HCT116 (cell line): ENCODE measurements at regions not wholly inside any gene's neighbourhood (a gene's known extent, or its start where the extent isn't known, plus 50 kb on each side); places are given as distances from the start of the nearest gene placed in this dataset.

Experiments
- ATAC-seq: fragments of 200-7000 bp; cut with Tn5 transposase; 2 replicates; pipeline ENCODE4 v1.9.1; 2020; ENCODE audit warnings: mild to moderate bottlenecking, moderate library complexity
- BruUV-seq: library from RNA; stranded (reverse); fragments of 400-500 nt; replicated peaks from 2 replicates; lab custom pipeline; 2021; lab: Mats Ljungman, UMichigan
- CTCF ChIA-PET: fragments of 300-600 bp; sonication (Branson Sonifier 250); formaldehyde crosslinking; loops from one replicate; lab custom pipeline; 2021; ENCODE audit warnings: antibody characterized with exemption; lab: Charles Lee
- POLR2A ChIA-PET: fragments of 300-600, 350-600 bp; sonication (Branson Sonifier 250); formaldehyde crosslinking; loops from one replicate; lab custom pipeline; 2021; ENCODE audit warnings: antibody characterized with exemption; lab: Charles Lee
- RAD21 ChIA-PET, 2 experiments: fragments of 300-600 bp; sonication (Branson Sonifier 250); formaldehyde crosslinking; loops; one replicate each; lab custom pipeline; 2023; ENCODE audit warnings: low total read pairs in 2 of 2; ENCODE audit not compliant: uncharacterized antibody in 2 of 2, unreplicated experiment in 2 of 2, low non-redundant PET in 1 of 2; lab: Charles Lee
- DNase-seq: peaks from one replicate; pipeline ENCODE4 v3.0.0-alpha.2; 2010; ENCODE audit warnings: low read depth, low spot score
- H2AFZ ChIP-seq: fragments of 200-600 bp; shearing (Covaris generic), sonication (generic); 2 replicates; pipeline ENCODE4 v1.6.1; 2017; ENCODE audit warnings: low read depth, mixed run types, mixed read lengths, antibody characterized with exemption, low read length; ENCODE audit not compliant: poor library complexity, severe bottlenecking
- H3K27ac ChIP-seq: 2 replicates; pipeline ENCODE4 v1.5.1; 2012; ENCODE audit warnings: low read depth, low read length
- H3K27me3 ChIP-seq: fragments of 200-600 bp; sonication (generic); 2 replicates; pipeline ENCODE4 v1.6.1; 2016; ENCODE audit warnings: mixed run types, low read length, mixed read lengths; ENCODE audit not compliant: insufficient read depth
- H3K36me3 ChIP-seq, 2 experiments: fragments of 200-500 bp in 1 of 2; fragments of 200-600 bp in 1 of 2; sonication (Bioruptor generic) in 1 of 2; sonication (generic) in 1 of 2; 2 replicates each; pipeline versions ENCODE4 v1.5.1 to v1.6.1; 2014 to 2016; ENCODE audit warnings: low read length in 2 of 2, inconsistent platforms in 1 of 2, mixed read lengths in 1 of 2, mixed run types in 1 of 2; ENCODE audit not compliant: insufficient read depth in 2 of 2, control insufficient read depth in 1 of 2
- H3K4me1 ChIP-seq, 2 experiments: fragments of 200-600 bp in 1 of 2; sonication (generic) in 1 of 2; 2 replicates each; pipeline versions ENCODE4 v1.5.1 to v1.6.1; 2012 to 2017; ENCODE audit warnings: low read length in 2 of 2, inconsistent platforms in 1 of 2, mild to moderate bottlenecking in 1 of 2, mixed read lengths in 1 of 2, mixed run types in 1 of 2, moderate library complexity in 1 of 2; ENCODE audit not compliant: insufficient read depth in 2 of 2, control insufficient read depth in 1 of 2
- H3K4me2 ChIP-seq: fragments of 200-600 bp; sonication (generic); 2 replicates; pipeline ENCODE4 v1.6.1; 2017; ENCODE audit warnings: mixed run types, low read length, mixed read lengths
- H3K4me3 ChIP-seq, 2 experiments: fragments of 200-600 bp in 1 of 2; sonication (generic) in 1 of 2; replicated peaks in 1 of 2; 2 replicates each; pipeline ENCODE4 v1.5.1; 2011 to 2016; ENCODE audit warnings: low read length in 2 of 2, control low read depth in 1 of 2, low read depth in 1 of 2, mild to moderate bottlenecking in 1 of 2, mixed read lengths in 1 of 2, mixed run types in 1 of 2
- H3K79me2 ChIP-seq: fragments of 200-600 bp; sonication (generic); 2 replicates; pipeline ENCODE4 v1.6.1; 2017; ENCODE audit warnings: mild to moderate bottlenecking, mixed run types, low read length, moderate library complexity, mixed read lengths; ENCODE audit not compliant: insufficient read depth
- H3K9ac ChIP-seq: fragments of 200-600 bp; sonication (generic); 2 replicates; pipeline ENCODE4 v1.6.1; 2016; ENCODE audit warnings: low read length, mixed read lengths
- H3K9me2 ChIP-seq: fragments of 200-600 bp; sonication (generic), shearing (Covaris generic); 2 replicates; pipeline ENCODE4 v1.6.1; 2017; ENCODE audit warnings: mixed run types, mild to moderate bottlenecking, moderate library complexity; ENCODE audit not compliant: insufficient read depth
- H3K9me3 ChIP-seq, 2 experiments: fragments of 200-500 bp in 1 of 2; fragments of 200-600 bp in 1 of 2; sonication (Bioruptor generic) in 1 of 2; sonication (generic) in 1 of 2; 2 replicates each; pipeline ENCODE4 v1.6.1; 2014 to 2017; ENCODE audit warnings: low read length in 2 of 2, mixed read lengths in 2 of 2, inconsistent platforms in 1 of 2, low read depth in 1 of 2, mild to moderate bottlenecking in 1 of 2, mixed run types in 1 of 2, moderate library complexity in 1 of 2; ENCODE audit not compliant: control insufficient read depth in 1 of 2, insufficient read depth in 1 of 2
- H4K20me1 ChIP-seq: fragments of 200-600 bp; sonication (generic), shearing (Covaris generic); 2 replicates; pipeline ENCODE4 v1.6.1; 2017; ENCODE audit warnings: mixed run types, mild to moderate bottlenecking, moderate library complexity; ENCODE audit not compliant: insufficient read depth
- CEBPB ChIP-seq: IDR thresholded peaks from 2 replicates; pipeline ENCODE4 v1.6.1; 2012; ENCODE audit warnings: low read depth
- EGR1 ChIP-seq: IDR thresholded peaks from 2 replicates; pipeline ENCODE4 v1.6.1; 2012; ENCODE audit warnings: low read depth
- ELF1 ChIP-seq: IDR thresholded peaks from 2 replicates; pipeline ENCODE4 v1.6.1; 2012; ENCODE audit warnings: low read depth, borderline replicate concordance
- EZH2 ChIP-seq: fragments of 200-600 bp; sonication (generic); IDR thresholded peaks from 2 replicates; pipeline ENCODE4 v1.6.1; 2017; ENCODE audit warnings: antibody characterized with exemption, mixed run types
- EZH2phosphoT487 ChIP-seq: fragments of 200-600 bp; IDR thresholded peaks from 2 replicates; pipeline ENCODE4 v1.6.1; 2018; ENCODE audit warnings: antibody characterized with exemption, borderline replicate concordance
- FOSL1 ChIP-seq: IDR thresholded peaks from 2 replicates; pipeline ENCODE4 v1.6.1; 2012; ENCODE audit warnings: low read depth
- POLR2A ChIP-seq: IDR thresholded peaks from 2 replicates; pipeline ENCODE4 v1.7.0; 2011; ENCODE audit warnings: borderline replicate concordance; ENCODE audit not compliant: insufficient read depth, insufficient read length; ENCODE audit errors: extremely low read depth
- POLR2AphosphoS5 ChIP-seq: IDR thresholded peaks from 2 replicates; pipeline ENCODE4 v1.6.1; 2011; ENCODE audit warnings: mild to moderate bottlenecking, low read depth, low read length, moderate library complexity
- RAD21 ChIP-seq: IDR thresholded peaks from 2 replicates; pipeline ENCODE4 v1.6.1; 2012; ENCODE audit warnings: low read depth, mild to moderate bottlenecking
- SP1 ChIP-seq: IDR thresholded peaks from 2 replicates; pipeline ENCODE4 v1.6.1; 2012; ENCODE audit warnings: low read depth
- SRF ChIP-seq: IDR thresholded peaks from 2 replicates; pipeline ENCODE4 v1.6.1; 2012; ENCODE audit warnings: low read depth
- TCF7L2 ChIP-seq: IDR thresholded peaks from 2 replicates; pipeline ENCODE4 v1.7.0; 2011; ENCODE audit warnings: borderline replicate concordance, inconsistent platforms; ENCODE audit not compliant: insufficient read depth, insufficient read length; ENCODE audit errors: extremely low read depth
- YY1 ChIP-seq: IDR thresholded peaks from 2 replicates; pipeline ENCODE4 v1.6.1; 2011; ENCODE audit warnings: low read length, low read depth, moderate library complexity, mild to moderate bottlenecking; ENCODE audit not compliant: insufficient replicate concordance; ENCODE audit errors: extremely low read depth
- ZBTB33 ChIP-seq: IDR thresholded peaks from 2 replicates; pipeline ENCODE4 v1.6.1; 2011; ENCODE audit warnings: mild to moderate bottlenecking, low read length, moderate library complexity; ENCODE audit not compliant: insufficient replicate concordance; ENCODE audit errors: extremely low read depth
- ZFX ChIP-seq: fragments of 450-650 bp; IDR thresholded peaks from 2 replicates; pipeline ENCODE4 v1.6.1; 2017
- intact Hi-C: fragments of 100-400 bp; cut with micrococcal nuclease; formaldehyde crosslinking; loops from 2 replicates; pipeline ENCODE4 v1.10.0; 2022
- TF ChIP-seq, protein P1 (sequence below): IDR thresholded peaks from 2 replicates; pipeline ENCODE4 v1.6.1; 2012
- TF ChIP-seq, protein P2 (sequence below): IDR thresholded peaks from 2 replicates; pipeline ENCODE4 v1.6.1; 2012

- no TSS peak for BruUV-seq
- Histone ChIP-seq H3K4me2 (no peak overlapping the region), H3K4me3 (no peak overlapping the region), H3K27me3 (no peaks in the 10 kb centered on the region), H3K36me3 (no peaks in the 10 kb centered on the region), H2AFZ (no peak overlapping the region), H4K20me1 (no peaks in the 10 kb centered on the region), H3K27ac (no peak overlapping the region), H3K9me2 (no peaks in the 10 kb centered on the region), H3K9ac (no peak overlapping the region), H3K9me3 (no peaks in the 10 kb centered on the region), H3K4me1 (no peaks in the 10 kb centered on the region), H3K79me2 (no peaks in the 10 kb centered on the region)
- intact Hi-C loops: no loop called here
- TF ChIP-seq SP1 (no peak), SRF (no peak), CEBPB (no peak), FOSL1 (no peak), EZH2 (no peak), ZBTB33 (no peak), TCF7L2 (no peak)
- ChIA-PET RAD21 (no interaction called here), CTCF (no interaction called here), POLR2A (no interaction called here)
- ATAC-seq (no peak), DNase-seq (no peak)
These were observed 327.1 kb upstream of the DDI1 start for GRCh38 chr11:103709371-103709770.

DNA sequence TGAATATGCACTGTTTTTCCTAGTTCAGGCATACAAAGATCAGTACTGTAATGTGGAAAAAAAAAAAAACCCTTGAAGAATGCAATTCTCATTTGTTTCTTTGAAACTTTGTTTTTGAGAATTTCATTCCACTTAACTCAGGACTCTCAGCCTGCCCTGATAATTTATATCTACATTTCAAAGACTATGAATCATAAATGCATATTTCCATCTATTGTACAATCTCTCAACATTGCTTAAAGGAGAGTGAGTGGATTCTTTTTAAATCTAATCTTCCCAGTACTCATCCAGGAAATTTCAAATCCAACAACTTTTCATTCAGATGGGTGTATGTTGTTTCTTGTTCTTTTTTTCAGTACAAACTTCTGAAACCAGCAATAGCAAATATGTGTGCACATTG lies 322.2 kb upstream of the DDI1 start:
- no peaks in the 10 kb centered on the region; the same call in 1 of the 2 replicates for H3K9me2 ChIP-seq
- no peaks in the 10 kb centered on the region for H3K79me2 ChIP-seq
- no peaks in the 10 kb centered on the region for H3K36me3 ChIP-seq
- POLR2A ChIA-PET: no interaction called here
- no peaks in the 10 kb centered on the region for H3K9me3 ChIP-seq
- H3K27ac ChIP-seq: no peak overlapping the region
- no peak overlapping the region for H2AFZ ChIP-seq
- no peak for DNase-seq
- H3K4me3 ChIP-seq: no peak overlapping the region
- CTCF ChIA-PET: no interaction called here
- no peak overlapping the region for H3K4me2 ChIP-seq
- RAD21 ChIA-PET: no interaction called here
- H3K27me3 ChIP-seq: no peaks in the 10 kb centered on the region
- BruUV-seq: no TSS peak
- H3K9ac ChIP-seq: no peak overlapping the region
- intact Hi-C loops: no loop called here
- H4K20me1 ChIP-seq: no peaks in the 10 kb centered on the region
- no peak for ATAC-seq
- H3K4me1 ChIP-seq: no peaks in the 10 kb centered on the region
- TF ChIP-seq ZBTB33 (no peak), YY1 (no peak), POLR2A (no peak), FOSL1 (no peak), ZFX (no peak), SRF (no peak), SP1 (no peak), ELF1 (no peak), TCF7L2 (no peak), RAD21 (no peak), EZH2phosphoT487 (no peak), EGR1 (no peak), POLR2AphosphoS5 (no peak)
- TF ChIP-seq, protein P1, sequence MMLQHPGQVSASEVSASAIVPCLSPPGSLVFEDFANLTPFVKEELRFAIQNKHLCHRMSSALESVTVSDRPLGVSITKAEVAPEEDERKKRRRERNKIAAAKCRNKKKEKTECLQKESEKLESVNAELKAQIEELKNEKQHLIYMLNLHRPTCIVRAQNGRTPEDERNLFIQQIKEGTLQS: no peak
- TF ChIP-seq, protein P2, sequence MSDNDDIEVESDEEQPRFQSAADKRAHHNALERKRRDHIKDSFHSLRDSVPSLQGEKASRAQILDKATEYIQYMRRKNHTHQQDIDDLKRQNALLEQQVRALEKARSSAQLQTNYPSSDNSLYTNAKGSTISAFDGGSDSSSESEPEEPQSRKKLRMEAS: no peak
